HEK293 (cell line): ENCODE measurements at regions not wholly inside any gene's neighbourhood (a gene's known extent, or its start where the extent isn't known, plus 50 kb on each side); places are given as distances from the start of the nearest gene placed in this dataset.

ENCODE experiments used
- CTCF ChIA-PET: fragments of 350-600 bp; formaldehyde crosslinking; extraction: SDS; loops from one replicate; lab custom pipeline; 2021; ENCODE audit warnings: antibody characterized with exemption; lab: Yijun Ruan, JAX
- POLR2A ChIA-PET: fragments of 300-600 bp; formaldehyde crosslinking; extraction: SDS; loops from one replicate; lab custom pipeline; 2020; ENCODE audit warnings: antibody characterized with exemption, inconsistent platforms; lab: Yijun Ruan, JAX
- H3K27ac ChIP-seq: fragments of 200-500 bp; sonication (Bioruptor generic); 2 replicates; pipeline ENCODE4 v1.5.1; 2014; ENCODE audit warnings: low read depth, low read length, control low read depth, inconsistent platforms; ENCODE audit errors: extremely low read depth
- H3K36me3 ChIP-seq, 2 experiments: fragments of 200-500 bp in 1 of 2; sonication (Bioruptor generic) in 1 of 2; 1 replicate in 1 of 2; 2 replicates in 1 of 2; pipeline ENCODE4 v1.5.1; 2014 to 2017; ENCODE audit warnings: inconsistent platforms in 2 of 2, low read length in 2 of 2; ENCODE audit not compliant: control insufficient read depth in 2 of 2, insufficient read depth in 1 of 2
- H3K4me1 ChIP-seq: fragments of 200-500 bp; sonication (Bioruptor generic); 2 replicates; pipeline ENCODE4 v1.5.1; 2014; ENCODE audit warnings: mild to moderate bottlenecking, low read length, inconsistent platforms; ENCODE audit not compliant: control insufficient read depth, insufficient read depth
- H3K4me3 ChIP-seq: 2 replicates; pipeline ENCODE4 v1.5.1; 2011; ENCODE audit warnings: low read depth, mild to moderate bottlenecking, control low read depth, low read length, moderate library complexity
- H3K9me3 ChIP-seq: fragments of 200-500 bp; sonication (Bioruptor generic); 2 replicates; pipeline ENCODE4 v1.5.1; 2014; ENCODE audit warnings: low read depth, low read length, inconsistent platforms; ENCODE audit not compliant: control insufficient read depth, insufficient read depth
- EGR2 ChIP-seq: fragments of 450-650 bp; formaldehyde crosslinking; IDR thresholded peaks from 2 replicates; pipeline ENCODE4 v1.5.1; 2016; ENCODE audit warnings: low read depth, missing biosample characterization, missing genetic modification characterization
- GLI2 ChIP-seq: fragments of 450-650 bp; formaldehyde crosslinking; IDR thresholded peaks from 2 replicates; pipeline ENCODE4; 2017; ENCODE audit warnings: missing biosample characterization, missing genetic modification characterization, low read depth, borderline replicate concordance
- KLF16 ChIP-seq: fragments of 450-650 bp; formaldehyde crosslinking; IDR thresholded peaks from 2 replicates; pipeline ENCODE4 v1.5.1; 2017; ENCODE audit warnings: missing biosample characterization, missing genetic modification characterization
- KLF9 ChIP-seq: fragments of 450-650 bp; formaldehyde crosslinking; IDR thresholded peaks from 2 replicates; pipeline ENCODE4 v1.5.1; 2016; ENCODE audit warnings: missing biosample characterization, missing genetic modification characterization, low read depth
- OSR2 ChIP-seq: fragments of 450-650 bp; formaldehyde crosslinking; IDR thresholded peaks from 2 replicates; pipeline ENCODE4 v1.5.1; 2016; ENCODE audit warnings: missing biosample characterization, missing genetic modification characterization
- REPIN1 ChIP-seq: fragments of 450-650 bp; formaldehyde crosslinking; IDR thresholded peaks from 2 replicates; pipeline ENCODE4 v1.5.1; 2017; ENCODE audit warnings: missing biosample characterization, missing genetic modification characterization, low read depth
- TRIM28 ChIP-seq: IDR thresholded peaks from 2 replicates; pipeline ENCODE4 v1.6.1; 2011; ENCODE audit warnings: low read length, control low read depth, borderline replicate concordance
- ZBTB8A ChIP-seq: fragments of 450-650 bp; formaldehyde crosslinking; IDR thresholded peaks from 2 replicates; pipeline ENCODE4 v1.5.1; 2016; ENCODE audit warnings: missing biosample characterization, missing genetic modification characterization
- ZEB2 ChIP-seq: fragments of 450-650 bp; formaldehyde crosslinking; IDR thresholded peaks from 2 replicates; pipeline ENCODE4 v1.5.1; 2016; ENCODE audit warnings: missing biosample characterization, missing genetic modification characterization
- ZNF112 ChIP-seq: fragments of 450-650 bp; formaldehyde crosslinking; IDR thresholded peaks from 2 replicates; pipeline ENCODE4 v1.5.0; 2017; ENCODE audit warnings: missing biosample characterization, missing genetic modification characterization
- ZNF311 ChIP-seq: fragments of 450-650 bp; formaldehyde crosslinking; IDR thresholded peaks from 2 replicates; pipeline ENCODE4 v1.5.1; 2017; ENCODE audit warnings: missing biosample characterization, missing genetic modification characterization, borderline replicate concordance
- ZNF335 ChIP-seq: fragments of 450-650 bp; formaldehyde crosslinking; conservative IDR thresholded peaks from 2 replicates; pipeline ENCODE4 v1.5.1; 2016; ENCODE audit warnings: missing biosample characterization, missing genetic modification characterization
- ZNF391 ChIP-seq: fragments of 450-650 bp; formaldehyde crosslinking; IDR thresholded peaks from 2 replicates; pipeline ENCODE4 v1.5.1; 2016; ENCODE audit warnings: low read depth, missing biosample characterization, missing genetic modification characterization, borderline replicate concordance
- ZNF629 ChIP-seq: fragments of 450-650 bp; formaldehyde crosslinking; IDR thresholded peaks from 2 replicates; pipeline ENCODE4 v1.5.1; 2017; ENCODE audit warnings: missing biosample characterization, missing genetic modification characterization
- ZNF677 ChIP-seq: fragments of 450-650 bp; IDR thresholded peaks from 2 replicates; pipeline ENCODE4 v1.5.0; 2018; ENCODE audit warnings: missing biosample characterization, mild to moderate bottlenecking, missing genetic modification characterization, moderate library complexity
- ZNF791 ChIP-seq: fragments of 450-650 bp; formaldehyde crosslinking; IDR thresholded peaks from 2 replicates; pipeline ENCODE4 v1.5.1; 2016; ENCODE audit warnings: missing biosample characterization, missing genetic modification characterization
- TF ChIP-seq, protein P1 (sequence below): fragments of 450-650 bp; formaldehyde crosslinking; conservative IDR thresholded peaks from 2 replicates; pipeline ENCODE4 v1.5.1; 2016; ENCODE audit warnings: low read depth, missing biosample characterization, missing genetic modification characterization
- TF ChIP-seq, protein P2 (sequence below): sonication (generic); formaldehyde crosslinking; IDR thresholded peaks from 2 replicates; pipeline ENCODE4 v1.8.1; 2022; ENCODE audit warnings: mild to moderate bottlenecking, moderate library complexity, missing genetic modification reagents
- TF ChIP-seq, protein P3 (sequence below): fragments of 450-650 bp; formaldehyde crosslinking; IDR thresholded peaks from 2 replicates; pipeline ENCODE4 v1.5.1; 2016; ENCODE audit warnings: missing biosample characterization, missing genetic modification characterization, borderline replicate concordance
- TF ChIP-seq, protein P4 (sequence below): fragments of 450-650 bp; formaldehyde crosslinking; IDR thresholded peaks from 2 replicates; pipeline ENCODE4 v1.5.1; 2016; ENCODE audit warnings: missing biosample characterization, missing genetic modification characterization
- TF ChIP-seq, protein P5 (sequence below): fragments of 450-650 bp; formaldehyde crosslinking; optimal IDR thresholded peaks from 2 replicates; pipeline ENCODE3; 2016; ENCODE audit warnings: missing biosample characterization, mild to moderate bottlenecking, missing genetic modification characterization

DNA sequence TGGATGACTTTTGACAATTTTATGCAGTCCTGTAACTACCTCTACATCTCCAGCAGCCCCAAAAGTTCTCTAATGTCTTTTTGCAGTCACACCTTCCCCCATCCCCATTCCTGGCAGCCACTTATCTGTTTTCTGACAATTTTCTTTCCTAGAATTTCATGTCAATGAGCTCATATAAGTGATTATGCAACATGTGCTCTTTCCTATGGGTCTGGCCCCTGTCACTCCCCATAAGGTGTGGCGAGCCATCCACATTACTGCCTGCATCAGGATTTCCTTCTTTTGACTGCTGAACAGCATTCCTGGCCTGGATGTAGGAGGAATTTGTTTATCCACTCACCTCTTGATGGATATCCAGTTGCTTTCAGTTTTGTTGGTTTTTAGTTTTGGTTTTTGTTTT lies 146.7 kb upstream of the MGMT start:
- POLR2A ChIA-PET: no interaction called here
- Histone ChIP-seq H3K27ac (no peak overlapping the region), H3K4me1 (no peaks in the 10 kb centered on the region; the same call in 1 of the 2 replicates), H3K36me3 (no peaks in the 10 kb centered on the region), H3K4me3 (no peak overlapping the region), H3K9me3 (no peaks in the 10 kb centered on the region)
- no peak for TF ChIP-seq ZEB2
- peak; percentile 89 for TF ChIP-seq ZNF677 (tag by site-specific recombination)
- TF ChIP-seq ZNF335: peak; percentile 37; the same call in 1 of the 2 replicates
- no peak for TF ChIP-seq EGR2
- CTCF ChIA-PET: interaction anchor here (0.6 kb wide), 1 partner anchor 12 kb away, joined by 3 read pairs; no protein-coding TSS in a partner anchor

DNA sequence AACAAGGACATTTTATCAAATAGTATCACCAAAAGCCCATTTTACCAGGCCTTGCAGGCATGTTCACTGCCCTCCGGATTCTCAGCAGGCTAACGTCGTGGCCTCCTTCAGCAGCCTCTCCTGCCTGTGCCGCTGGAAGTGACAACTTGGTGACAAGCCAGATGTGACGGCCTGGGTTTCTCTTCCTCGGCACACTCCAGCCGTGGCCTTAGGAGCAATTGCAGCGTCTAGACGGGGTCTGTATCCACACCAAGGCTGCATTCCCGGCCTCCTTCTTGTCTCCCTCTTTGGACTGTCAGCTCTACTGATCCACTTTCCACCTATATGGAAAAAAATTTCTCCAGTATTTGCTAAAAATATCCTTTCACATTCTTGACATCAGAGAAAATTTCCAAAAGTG lies 145.3 kb upstream of the MGMT start:
- no peaks in the 10 kb centered on the region for H3K36me3 ChIP-seq
- POLR2A ChIA-PET: no interaction called here
- H3K4me1 ChIP-seq: no peaks in the 10 kb centered on the region; the same call in 1 of the 2 replicates
- no peak overlapping the region for H3K27ac ChIP-seq
- no peaks in the 10 kb centered on the region for H3K9me3 ChIP-seq
- H3K4me3 ChIP-seq: no peak overlapping the region
- CTCF ChIA-PET: no interaction called here
- TF ChIP-seq KLF9 (tag by site-specific recombination): no peak
- no peak for TF ChIP-seq OSR2
- no peak for TF ChIP-seq GLI2 (tag by site-specific recombination)
- no peak for TF ChIP-seq ZNF112
- TF ChIP-seq TRIM28: no peak
- no peak for TF ChIP-seq REPIN1 (tag by site-specific recombination)
- TF ChIP-seq, protein P1, sequence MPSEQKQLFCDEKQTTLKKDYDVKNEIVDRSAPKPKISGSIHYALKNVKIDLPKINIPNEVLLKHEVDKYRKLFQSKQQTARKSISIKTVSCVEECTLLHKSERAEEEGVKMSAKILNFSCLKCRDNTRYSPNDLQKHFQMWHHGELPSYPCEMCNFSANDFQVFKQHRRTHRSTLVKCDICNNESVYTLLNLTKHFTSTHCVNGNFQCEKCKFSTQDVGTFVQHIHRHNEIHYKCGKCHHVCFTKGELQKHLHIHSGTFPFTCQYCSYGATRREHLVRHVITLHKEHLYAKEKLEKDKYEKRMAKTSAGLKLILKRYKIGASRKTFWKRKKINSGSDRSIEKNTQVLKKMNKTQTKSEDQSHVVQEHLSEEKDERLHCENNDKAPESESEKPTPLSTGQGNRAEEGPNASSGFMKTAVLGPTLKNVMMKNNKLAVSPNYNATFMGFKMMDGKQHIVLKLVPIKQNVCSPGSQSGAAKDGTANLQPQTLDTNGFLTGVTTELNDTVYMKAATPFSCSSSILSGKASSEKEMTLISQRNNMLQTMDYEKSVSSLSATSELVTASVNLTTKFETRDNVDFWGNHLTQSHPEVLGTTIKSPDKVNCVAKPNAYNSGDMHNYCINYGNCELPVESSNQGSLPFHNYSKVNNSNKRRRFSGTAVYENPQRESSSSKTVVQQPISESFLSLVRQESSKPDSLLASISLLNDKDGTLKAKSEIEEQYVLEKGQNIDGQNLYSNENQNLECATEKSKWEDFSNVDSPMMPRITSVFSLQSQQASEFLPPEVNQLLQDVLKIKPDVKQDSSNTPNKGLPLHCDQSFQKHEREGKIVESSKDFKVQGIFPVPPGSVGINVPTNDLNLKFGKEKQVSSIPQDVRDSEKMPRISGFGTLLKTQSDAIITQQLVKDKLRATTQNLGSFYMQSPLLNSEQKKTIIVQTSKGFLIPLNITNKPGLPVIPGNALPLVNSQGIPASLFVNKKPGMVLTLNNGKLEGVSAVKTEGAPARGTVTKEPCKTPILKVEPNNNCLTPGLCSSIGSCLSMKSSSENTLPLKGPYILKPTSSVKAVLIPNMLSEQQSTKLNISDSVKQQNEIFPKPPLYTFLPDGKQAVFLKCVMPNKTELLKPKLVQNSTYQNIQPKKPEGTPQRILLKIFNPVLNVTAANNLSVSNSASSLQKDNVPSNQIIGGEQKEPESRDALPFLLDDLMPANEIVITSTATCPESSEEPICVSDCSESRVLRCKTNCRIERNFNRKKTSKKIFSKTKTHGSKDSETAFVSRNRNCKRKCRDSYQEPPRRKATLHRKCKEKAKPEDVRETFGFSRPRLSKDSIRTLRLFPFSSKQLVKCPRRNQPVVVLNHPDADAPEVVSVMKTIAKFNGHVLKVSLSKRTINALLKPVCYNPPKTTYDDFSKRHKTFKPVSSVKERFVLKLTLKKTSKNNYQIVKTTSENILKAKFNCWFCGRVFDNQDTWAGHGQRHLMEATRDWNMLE (tag by site-specific recombination): no peak
- TF ChIP-seq ZNF791 (tag by site-specific recombination): no peak
- TF ChIP-seq ZNF391: no peak
- no peak for TF ChIP-seq ZBTB8A (tag by site-specific recombination)
- TF ChIP-seq, protein P2, sequence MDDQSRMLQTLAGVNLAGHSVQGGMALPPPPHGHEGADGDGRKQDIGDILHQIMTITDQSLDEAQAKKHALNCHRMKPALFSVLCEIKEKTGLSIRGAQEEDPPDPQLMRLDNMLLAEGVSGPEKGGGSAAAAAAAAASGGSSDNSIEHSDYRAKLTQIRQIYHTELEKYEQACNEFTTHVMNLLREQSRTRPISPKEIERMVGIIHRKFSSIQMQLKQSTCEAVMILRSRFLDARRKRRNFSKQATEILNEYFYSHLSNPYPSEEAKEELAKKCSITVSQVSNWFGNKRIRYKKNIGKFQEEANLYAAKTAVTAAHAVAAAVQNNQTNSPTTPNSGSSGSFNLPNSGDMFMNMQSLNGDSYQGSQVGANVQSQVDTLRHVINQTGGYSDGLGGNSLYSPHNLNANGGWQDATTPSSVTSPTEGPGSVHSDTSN: no peak
- TF ChIP-seq, protein P3, sequence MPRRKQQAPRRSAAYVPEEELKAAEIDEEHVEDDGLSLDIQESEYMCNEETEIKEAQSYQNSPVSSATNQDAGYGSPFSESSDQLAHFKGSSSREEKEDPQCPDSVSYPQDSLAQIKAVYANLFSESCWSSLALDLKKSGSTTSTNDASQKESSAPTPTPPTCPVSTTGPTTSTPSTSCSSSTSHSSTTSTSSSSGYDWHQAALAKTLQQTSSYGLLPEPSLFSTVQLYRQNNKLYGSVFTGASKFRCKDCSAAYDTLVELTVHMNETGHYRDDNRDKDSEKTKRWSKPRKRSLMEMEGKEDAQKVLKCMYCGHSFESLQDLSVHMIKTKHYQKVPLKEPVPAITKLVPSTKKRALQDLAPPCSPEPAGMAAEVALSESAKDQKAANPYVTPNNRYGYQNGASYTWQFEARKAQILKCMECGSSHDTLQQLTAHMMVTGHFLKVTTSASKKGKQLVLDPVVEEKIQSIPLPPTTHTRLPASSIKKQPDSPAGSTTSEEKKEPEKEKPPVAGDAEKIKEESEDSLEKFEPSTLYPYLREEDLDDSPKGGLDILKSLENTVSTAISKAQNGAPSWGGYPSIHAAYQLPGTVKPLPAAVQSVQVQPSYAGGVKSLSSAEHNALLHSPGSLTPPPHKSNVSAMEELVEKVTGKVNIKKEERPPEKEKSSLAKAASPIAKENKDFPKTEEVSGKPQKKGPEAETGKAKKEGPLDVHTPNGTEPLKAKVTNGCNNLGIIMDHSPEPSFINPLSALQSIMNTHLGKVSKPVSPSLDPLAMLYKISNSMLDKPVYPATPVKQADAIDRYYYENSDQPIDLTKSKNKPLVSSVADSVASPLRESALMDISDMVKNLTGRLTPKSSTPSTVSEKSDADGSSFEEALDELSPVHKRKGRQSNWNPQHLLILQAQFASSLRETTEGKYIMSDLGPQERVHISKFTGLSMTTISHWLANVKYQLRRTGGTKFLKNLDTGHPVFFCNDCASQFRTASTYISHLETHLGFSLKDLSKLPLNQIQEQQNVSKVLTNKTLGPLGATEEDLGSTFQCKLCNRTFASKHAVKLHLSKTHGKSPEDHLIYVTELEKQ: no peak
- TF ChIP-seq ZNF629 (tag by site-specific recombination): no peak
- TF ChIP-seq ZNF311 (tag by site-specific recombination): no peak
- TF ChIP-seq KLF16 (tag by site-specific recombination): no peak
- TF ChIP-seq, protein P4, sequence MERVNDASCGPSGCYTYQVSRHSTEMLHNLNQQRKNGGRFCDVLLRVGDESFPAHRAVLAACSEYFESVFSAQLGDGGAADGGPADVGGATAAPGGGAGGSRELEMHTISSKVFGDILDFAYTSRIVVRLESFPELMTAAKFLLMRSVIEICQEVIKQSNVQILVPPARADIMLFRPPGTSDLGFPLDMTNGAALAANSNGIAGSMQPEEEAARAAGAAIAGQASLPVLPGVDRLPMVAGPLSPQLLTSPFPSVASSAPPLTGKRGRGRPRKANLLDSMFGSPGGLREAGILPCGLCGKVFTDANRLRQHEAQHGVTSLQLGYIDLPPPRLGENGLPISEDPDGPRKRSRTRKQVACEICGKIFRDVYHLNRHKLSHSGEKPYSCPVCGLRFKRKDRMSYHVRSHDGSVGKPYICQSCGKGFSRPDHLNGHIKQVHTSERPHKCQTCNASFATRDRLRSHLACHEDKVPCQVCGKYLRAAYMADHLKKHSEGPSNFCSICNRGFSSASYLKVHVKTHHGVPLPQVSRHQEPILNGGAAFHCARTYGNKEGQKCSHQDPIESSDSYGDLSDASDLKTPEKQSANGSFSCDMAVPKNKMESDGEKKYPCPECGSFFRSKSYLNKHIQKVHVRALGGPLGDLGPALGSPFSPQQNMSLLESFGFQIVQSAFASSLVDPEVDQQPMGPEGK: no peak
- TF ChIP-seq, protein P5, sequence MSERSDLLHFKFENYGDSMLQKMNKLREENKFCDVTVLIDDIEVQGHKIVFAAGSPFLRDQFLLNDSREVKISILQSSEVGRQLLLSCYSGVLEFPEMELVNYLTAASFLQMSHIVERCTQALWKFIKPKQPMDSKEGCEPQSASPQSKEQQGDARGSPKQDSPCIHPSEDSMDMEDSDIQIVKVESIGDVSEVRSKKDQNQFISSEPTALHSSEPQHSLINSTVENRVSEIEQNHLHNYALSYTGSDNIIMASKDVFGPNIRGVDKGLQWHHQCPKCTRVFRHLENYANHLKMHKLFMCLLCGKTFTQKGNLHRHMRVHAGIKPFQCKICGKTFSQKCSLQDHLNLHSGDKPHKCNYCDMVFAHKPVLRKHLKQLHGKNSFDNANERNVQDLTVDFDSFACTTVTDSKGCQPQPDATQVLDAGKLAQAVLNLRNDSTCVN (tag by site-specific recombination): no peak
